Body of pancreas (tissue), 4 donors: ENCODE measurements at regions not wholly inside any gene's neighbourhood (a gene's known extent, or its start where the extent isn't known, plus 50 kb on each side); places are given as distances from the start of the nearest gene placed in this dataset.

Experiments
- ATAC-seq: fragments of 150-250 bp; one replicate; pipeline ENCODE4 v1.9.1; 2016
- DNase-seq, 4 donors: peaks; one replicate each; pipeline ENCODE4 v3.0.0-alpha.2; 2019
- H3K27ac ChIP-seq, 4 donors: fragments of 200-600 bp; sonication (generic); 1 replicate in 3 of 4; 2 replicates in 1 of 4; pipeline versions ENCODE4 v1.5.1 to v1.6.1; 2016 to 2019; ENCODE audit warnings: mild to moderate bottlenecking in 1 of 4, mixed read lengths in 1 of 4, moderate library complexity in 1 of 4
- H3K27me3 ChIP-seq, 2 donors: fragments of 200-600 bp; sonication (generic); one replicate each; pipeline ENCODE4 v1.6.0; 2016; ENCODE audit warnings: mild to moderate bottlenecking in 1 of 2
- H3K36me3 ChIP-seq, 2 donors: fragments of 200-600 bp; sonication (generic); replicated peaks in 1 of 2; 2 replicates each; pipeline ENCODE4 v1.5.1; 2016; ENCODE audit warnings: low read depth in 2 of 2; ENCODE audit not compliant: insufficient read depth in 1 of 2
- H3K4me1 ChIP-seq: fragments of 200-600 bp; sonication (generic); one replicate; pipeline ENCODE4 v1.6.0; 2016
- H3K4me3 ChIP-seq, 2 donors: fragments of 200-600 bp; sonication (generic); 1 replicate in 1 of 2; 2 replicates in 1 of 2; pipeline ENCODE4 v1.5.1; 2016 to 2019
- H3K9me3 ChIP-seq, 3 donors: fragments of 200-600 bp; sonication (generic); 1 replicate in 2 of 3; 2 replicates in 1 of 3; pipeline ENCODE4 v1.5.1; 2016
- POLR2A ChIP-seq, 3 donors: fragments of 450-650 bp; IDR thresholded peaks; one replicate each; pipeline ENCODE4 v1.6.1; 2016; ENCODE audit warnings: antibody characterized with exemption in 3 of 3, mild to moderate bottlenecking in 2 of 3
- WGBS, 2 donors: methylation state at CpG; one replicate each; pipeline ENCODE4 v1.1.5; 2017; 5-methylcytosine and 5-hydroxymethylcytosine counted together
- intact Hi-C: fragments of 100-400 bp; cut with DNase I; formaldehyde crosslinking; loops from one replicate; pipeline ENCODE4 v1.15.1; 2023
- TF ChIP-seq, protein P1 (sequence below), 7 experiments: fragments of 450-650 bp in 4 of 7; fragments of 200-600 bp in 3 of 7; sonication (generic) in 3 of 7; IDR thresholded peaks; one replicate each; pipeline ENCODE4 v1.5.1; 2016 to 2019; ENCODE audit warnings: antibody characterized with exemption in 7 of 7

- H3K27ac ChIP-seq: peak overlapping the region in 3 of 4 donors; percentile 9 to 43 (median 28)
- H3K9me3 ChIP-seq: no peaks in the 10 kb centered on the region
- H3K4me3 ChIP-seq: no peak overlapping the region
- intact Hi-C loops: no loop called here
- ATAC-seq (no peak), DNase-seq (no peak)
- H3K4me1 ChIP-seq: peaks cover 57% of the 10 kb centered on the region
- WGBS, 2 donors: 78 to 95% methylated on average over 2 of the region's 2 CpGs
- no peaks in the 10 kb centered on the region for H3K36me3 ChIP-seq
- H3K27me3 ChIP-seq: no peaks in the 10 kb centered on the region
- TF ChIP-seq POLR2A (IDR thresholded peaks at IDR 0.05): no peak
- TF ChIP-seq, protein P1, sequence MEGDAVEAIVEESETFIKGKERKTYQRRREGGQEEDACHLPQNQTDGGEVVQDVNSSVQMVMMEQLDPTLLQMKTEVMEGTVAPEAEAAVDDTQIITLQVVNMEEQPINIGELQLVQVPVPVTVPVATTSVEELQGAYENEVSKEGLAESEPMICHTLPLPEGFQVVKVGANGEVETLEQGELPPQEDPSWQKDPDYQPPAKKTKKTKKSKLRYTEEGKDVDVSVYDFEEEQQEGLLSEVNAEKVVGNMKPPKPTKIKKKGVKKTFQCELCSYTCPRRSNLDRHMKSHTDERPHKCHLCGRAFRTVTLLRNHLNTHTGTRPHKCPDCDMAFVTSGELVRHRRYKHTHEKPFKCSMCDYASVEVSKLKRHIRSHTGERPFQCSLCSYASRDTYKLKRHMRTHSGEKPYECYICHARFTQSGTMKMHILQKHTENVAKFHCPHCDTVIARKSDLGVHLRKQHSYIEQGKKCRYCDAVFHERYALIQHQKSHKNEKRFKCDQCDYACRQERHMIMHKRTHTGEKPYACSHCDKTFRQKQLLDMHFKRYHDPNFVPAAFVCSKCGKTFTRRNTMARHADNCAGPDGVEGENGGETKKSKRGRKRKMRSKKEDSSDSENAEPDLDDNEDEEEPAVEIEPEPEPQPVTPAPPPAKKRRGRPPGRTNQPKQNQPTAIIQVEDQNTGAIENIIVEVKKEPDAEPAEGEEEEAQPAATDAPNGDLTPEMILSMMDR (IDR thresholded peaks at IDR 0.05): no peak
Measured at GRCh38 chr20:10861090-10861489, 187.3 kb upstream of the JAG1 start.

GRCh38 chr20:10861619-10862018 is 187.8 kb upstream of the JAG1 start:
- peak; percentile 65 to 70 (median 67) for DNase-seq
- ATAC-seq: peak; percentile 63
- H3K27me3 ChIP-seq: no peaks in the 10 kb centered on the region

DNA sequence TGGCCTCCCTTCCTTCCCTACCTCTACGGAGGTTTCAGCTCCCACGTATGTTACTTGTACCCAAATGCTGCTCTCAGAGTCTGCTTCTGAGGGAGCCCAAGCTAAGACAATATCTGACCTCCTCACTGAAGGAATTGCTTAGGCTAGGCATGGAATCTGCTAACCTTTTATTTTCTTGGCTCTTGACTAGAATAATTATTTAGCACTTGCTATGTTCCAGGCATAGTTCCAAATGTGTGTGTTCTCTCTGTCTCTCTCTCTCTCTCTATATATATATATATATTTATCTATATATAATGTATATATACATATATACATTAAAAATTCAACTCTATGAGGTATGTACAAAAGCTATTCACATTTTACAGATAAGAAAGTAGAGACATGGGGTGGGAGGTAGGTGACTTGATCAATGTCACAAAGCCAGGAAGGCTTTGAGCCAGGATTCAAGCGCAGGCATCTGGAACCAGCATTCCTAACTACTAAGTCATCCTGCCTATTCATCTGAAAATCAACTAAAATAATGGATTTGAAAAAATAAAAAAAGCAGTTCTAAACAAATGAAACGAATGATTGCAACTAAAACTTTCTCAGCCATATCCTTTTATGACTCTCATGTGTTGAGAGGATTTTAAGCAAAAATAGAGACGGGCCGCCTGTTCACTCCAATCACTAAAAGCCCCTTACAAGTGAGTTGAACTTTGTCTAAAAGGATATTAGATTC is 189.7 kb upstream of the JAG1 start:
- peaks cover 49% of the 10 kb centered on the region for H3K4me1 ChIP-seq
- no peak overlapping the region for H3K4me3 ChIP-seq
- H3K36me3 ChIP-seq: no peaks in the 10 kb centered on the region
- intact Hi-C loops: no loop called here
- DNase-seq: peak; percentile 34 to 59 (median 47)
- 48 to 54% methylated on average over 6 of the region's 6 CpGs for WGBS, 2 donors
- H3K27me3 ChIP-seq: no peaks in the 10 kb centered on the region
- H3K9me3 ChIP-seq: no peaks in the 10 kb centered on the region
- H3K27ac ChIP-seq: peak overlapping the region in 3 of 4 donors; percentile 59 to 66 (median 65)
- no peak for TF ChIP-seq POLR2A (IDR thresholded peaks at IDR 0.05)
- TF ChIP-seq, protein P1 (IDR thresholded peaks at IDR 0.05): no peak
- ATAC-seq: peak; percentile 65

More at GRCh38 chr20:10861619-10862018, 187.8 kb upstream of the JAG1 start:
- H3K9me3 ChIP-seq: no peaks in the 10 kb centered on the region
- H3K27ac ChIP-seq: peak overlapping the region in 3 of 4 donors; percentile 9 to 43 (median 28)
- TF ChIP-seq, protein P1 (IDR thresholded peaks at IDR 0.05): no peak
- no peak for TF ChIP-seq POLR2A (IDR thresholded peaks at IDR 0.05)
- no peaks in the 10 kb centered on the region for H3K36me3 ChIP-seq
- H3K4me3 ChIP-seq: no peak overlapping the region
- intact Hi-C loops: no loop called here
- WGBS, 2 donors: 3 to 23% methylated on average over 2 of the region's 2 CpGs
- H3K4me1 ChIP-seq: peaks cover 52% of the 10 kb centered on the region

DNA sequence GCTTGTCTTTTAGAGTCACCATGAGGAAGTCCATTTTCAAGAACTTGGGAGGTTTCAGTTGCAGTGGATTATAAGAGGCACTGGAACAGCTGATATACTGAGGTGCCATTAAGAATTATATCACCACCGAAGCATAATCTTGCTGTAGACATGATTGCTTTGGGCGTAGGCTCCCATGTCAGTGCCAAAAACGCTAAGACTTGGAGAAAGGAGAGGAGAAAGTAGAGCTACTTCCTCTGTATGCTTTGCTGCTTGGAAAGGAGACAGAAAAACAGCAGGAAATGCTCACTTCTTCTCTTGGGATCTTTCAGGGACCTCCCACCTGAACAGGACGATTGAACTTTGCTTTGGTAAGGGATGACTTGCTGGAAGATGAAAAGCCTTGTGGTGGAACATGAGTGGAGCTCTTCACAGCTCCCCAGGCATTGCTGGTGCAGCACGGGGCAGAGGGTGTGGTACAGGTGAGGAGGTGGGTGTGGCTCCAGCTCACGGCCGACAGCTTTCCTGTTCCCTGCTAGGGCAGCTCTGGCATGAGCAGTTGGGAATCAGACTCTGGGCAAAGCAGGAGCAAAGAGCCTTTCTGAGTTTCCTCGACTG is 190.4 kb upstream of the JAG1 start:
- Histone ChIP-seq H3K4me3 (no peak overlapping the region), H3K27ac (peak overlapping the region; percentile 3 to 66 (median 62)), H3K36me3 (no peaks in the 10 kb centered on the region), H3K27me3 (no peaks in the 10 kb centered on the region), H3K4me1 (peaks cover 54% of the 10 kb centered on the region), H3K9me3 (no peaks in the 10 kb centered on the region)
- WGBS, 2 donors: 10 to 11% methylated on average over 8 of the region's 8 CpGs
- intact Hi-C loops: no loop called here
- ATAC-seq: peak; percentile 69
- DNase-seq: peak; percentile 64 to 84 (median 75)
- TF ChIP-seq, protein P1 (IDR thresholded peaks at IDR 0.05): peak in 1 of 7 experiments; percentile 7
- no peak for TF ChIP-seq POLR2A (IDR thresholded peaks at IDR 0.05)
